ENCODE measurements at regions not wholly inside any gene's neighbourhood (a gene's known extent, or its start where the extent isn't known, plus 50 kb on each side); places are given as distances from the start of the nearest gene placed in this dataset.

DNA sequence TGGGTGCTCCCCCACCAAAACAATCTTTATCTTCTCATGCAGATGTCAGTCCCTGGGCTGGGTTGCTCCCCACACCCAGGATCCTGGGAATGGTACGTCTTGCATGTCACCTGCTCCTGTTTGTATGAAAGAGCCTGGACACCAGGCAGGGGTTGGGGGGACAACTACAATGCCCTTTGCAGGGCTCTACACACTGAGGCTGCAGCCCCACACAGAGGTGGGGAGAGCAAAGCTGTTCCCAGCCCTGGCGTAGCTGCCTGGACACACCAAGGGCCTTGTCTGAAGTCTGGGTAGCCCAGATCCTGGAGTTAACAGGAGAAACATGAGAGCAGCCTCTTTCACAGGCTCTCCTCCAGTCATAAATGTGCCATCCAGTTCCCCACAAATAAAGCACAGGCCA lies 61.2 kb upstream of the TMEM72 start:
- Histone ChIP-seq H3K4me2 (replicated peaks; ENCODE audit: low read depth, low read length, poor library complexity, severe bottlenecking) (no peak overlapping the region), H3K27me3 (replicated peaks in 1 of 4; ENCODE audit: control extremely low read depth in 1 of 4, control insufficient read depth in 3 of 4, insufficient read depth in 4 of 4, low read length in 3 of 4) (no peaks in the 10 kb centered on the region), H3K9ac (ENCODE audit: low read length) (no peak overlapping the region), H3K36me3 (replicated peaks in 1 of 2; ENCODE audit: control extremely low read depth in 1 of 2, control insufficient read depth in 1 of 2, extremely low read depth in 1 of 2, insufficient read depth in 2 of 2, low read length in 1 of 2) (no peaks in the 10 kb centered on the region), H3K4me3 (ENCODE audit: control extremely low read depth in 1 of 5, extremely low read depth in 1 of 5, insufficient read depth in 1 of 5, low read depth in 2 of 5, low read length in 4 of 5) (no peak overlapping the region), H4K20me1 (ENCODE audit: control insufficient read depth, insufficient read depth, low read length, poor library complexity, severe bottlenecking) (no peaks in the 10 kb centered on the region), H3K4me1 (ENCODE audit: control insufficient read depth in 2 of 2, insufficient read depth in 2 of 2, low read length in 2 of 2) (no peaks in the 10 kb centered on the region), H2AFZ (ENCODE audit: insufficient read depth, low read depth, low read length, poor library complexity, severe bottlenecking) (no peak overlapping the region), H3K9me3 (ENCODE audit: control extremely low read depth in 1 of 3, control insufficient read depth in 2 of 3, insufficient read depth in 1 of 3, low read length in 2 of 3) (peaks cover 0 to 4% (median 0%) of the 10 kb centered on the region in 3 donors), H3K27ac (ENCODE audit: low read length in 2 of 2) (no peak overlapping the region), H3K79me2 (ENCODE audit: control insufficient read depth, insufficient read depth, low read length) (no peaks in the 10 kb centered on the region)
- Mint-ChIP-seq H3K27me3 (peaks cover 10% of the 10 kb centered on the region), H3K4me3 (no peak overlapping the region), H3K27ac (no peak overlapping the region), H3K9me3 (ENCODE audit: insufficient read depth) (no peaks in the 10 kb centered on the region), H3K4me1 (no peaks in the 10 kb centered on the region)
- ChIA-PET POLR2A (no interaction called here), CTCF (interaction anchor here (0.9 kb wide), 1 partner anchor 13 kb away, joined by 4 read pairs; no protein-coding TSS in a partner anchor)
- DNase-seq (no peak), ATAC-seq (ENCODE audit: low read depth) (no peak)
- no peak for TF ChIP-seq CTCF (IDR thresholded peaks at IDR 0.05)
- 86% methylated on average over 2 of the region's 2 CpGs for WGBS (ENCODE audit: insufficient coverage)
- intact Hi-C loops (cut with micrococcal nuclease), result no loop called here

- Histone ChIP-seq H3K4me1 (ENCODE audit: control insufficient read depth in 2 of 2, insufficient read depth in 2 of 2, low read length in 2 of 2) (no peaks in the 10 kb centered on the region), H3K9ac (ENCODE audit: low read length) (no peak overlapping the region), H3K36me3 (replicated peaks in 1 of 2; ENCODE audit: control extremely low read depth in 1 of 2, control insufficient read depth in 1 of 2, extremely low read depth in 1 of 2, insufficient read depth in 2 of 2, low read length in 1 of 2) (no peaks in the 10 kb centered on the region), H3K27ac (ENCODE audit: low read length in 2 of 2) (no peak overlapping the region), H3K9me3 (ENCODE audit: control extremely low read depth in 1 of 3, control insufficient read depth in 2 of 3, insufficient read depth in 1 of 3, low read length in 2 of 3) (peaks cover 0 to 4% (median 0%) of the 10 kb centered on the region in 3 donors), H4K20me1 (ENCODE audit: control insufficient read depth, insufficient read depth, low read length, poor library complexity, severe bottlenecking) (no peaks in the 10 kb centered on the region), H3K27me3 (replicated peaks in 1 of 4; ENCODE audit: control extremely low read depth in 1 of 4, control insufficient read depth in 3 of 4, insufficient read depth in 4 of 4, low read length in 3 of 4) (no peaks in the 10 kb centered on the region), H2AFZ (ENCODE audit: insufficient read depth, low read depth, low read length, poor library complexity, severe bottlenecking) (no peak overlapping the region), H3K4me3 (ENCODE audit: control extremely low read depth in 1 of 5, extremely low read depth in 1 of 5, insufficient read depth in 1 of 5, low read depth in 2 of 5, low read length in 4 of 5) (no peak overlapping the region), H3K79me2 (ENCODE audit: control insufficient read depth, insufficient read depth, low read length) (no peaks in the 10 kb centered on the region), H3K4me2 (replicated peaks; ENCODE audit: low read depth, low read length, poor library complexity, severe bottlenecking) (no peak overlapping the region)
- no peak overlapping the region for H3K27ac Mint-ChIP-seq
- TF ChIP-seq EZH2 (IDR thresholded peaks at IDR 0.05; ENCODE audit: borderline replicate concordance, insufficient read depth, low read depth, low read length, poor library complexity, severe bottlenecking) (no peak), CTCF (IDR thresholded peaks at IDR 0.05) (no peak)
- no peaks in the 10 kb centered on the region for H3K4me1 Mint-ChIP-seq
- intact Hi-C loops (cut with micrococcal nuclease), result no loop called here
- H3K27me3 Mint-ChIP-seq, result peaks cover 10% of the 10 kb centered on the region
- ChIA-PET CTCF (interaction anchor here (0.9 kb wide), 1 partner anchor 13 kb away, joined by 4 read pairs; no protein-coding TSS in a partner anchor), POLR2A (no interaction called here)
- no peak for DNase-seq
- H3K9me3 Mint-ChIP-seq (ENCODE audit: insufficient read depth), result no peaks in the 10 kb centered on the region
- no peak for ATAC-seq (ENCODE audit: low read depth)
- 88% methylated on average over 8 of the region's 8 CpGs for WGBS (ENCODE audit: insufficient coverage)
- no peak overlapping the region for H3K4me3 Mint-ChIP-seq
Measured at GRCh38 chr10:44850356-44850934, 60.7 kb upstream of the TMEM72 start.

Measured in B cell (primary cell).